Stimulated activated CD4-positive, alpha-beta T cell treated with anti-CD3 and anti-CD28 coated beads, Interleukin-1b, Interleukin-23, amount 100 ng/mL, for 4 hours (primary cell): ENCODE measurements at regions not wholly inside any gene's neighbourhood (a gene's known extent, or its start where the extent isn't known, plus 50 kb on each side); places are given as distances from the start of the nearest gene placed in this dataset.
"Not testable (repeated sequence)": the region's sequence is repeated elsewhere in the genome, so short reads cannot be mapped to it uniquely, and the experiment has no call there.

Experiments used
- DNase-seq, 2 donors: peaks; one replicate each; pipeline ENCODE4 v3.0.0-alpha.2; 2020; ENCODE audit warnings: low read depth in 2 of 2

DNA sequence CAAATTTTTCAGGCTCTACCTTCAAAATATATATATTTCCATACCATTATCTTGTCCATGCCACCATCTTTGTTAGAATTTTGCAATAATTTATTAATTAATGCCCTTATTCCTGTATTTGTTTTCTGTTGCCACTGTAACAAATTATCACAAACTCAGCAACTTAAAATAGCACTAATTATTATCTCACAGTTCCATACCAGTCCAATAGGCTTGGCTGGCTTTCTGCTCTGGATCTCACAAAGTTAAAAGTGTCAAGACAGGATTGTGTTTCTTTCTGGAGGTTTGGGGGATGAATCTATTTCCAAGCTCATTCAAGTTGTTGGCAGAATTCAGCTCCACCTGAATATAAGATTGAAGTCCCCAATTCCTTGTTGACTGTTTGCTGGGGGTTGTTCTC is 58.6 kb upstream of the SLC38A4 start:
- DNase-seq: no peak

DNA sequence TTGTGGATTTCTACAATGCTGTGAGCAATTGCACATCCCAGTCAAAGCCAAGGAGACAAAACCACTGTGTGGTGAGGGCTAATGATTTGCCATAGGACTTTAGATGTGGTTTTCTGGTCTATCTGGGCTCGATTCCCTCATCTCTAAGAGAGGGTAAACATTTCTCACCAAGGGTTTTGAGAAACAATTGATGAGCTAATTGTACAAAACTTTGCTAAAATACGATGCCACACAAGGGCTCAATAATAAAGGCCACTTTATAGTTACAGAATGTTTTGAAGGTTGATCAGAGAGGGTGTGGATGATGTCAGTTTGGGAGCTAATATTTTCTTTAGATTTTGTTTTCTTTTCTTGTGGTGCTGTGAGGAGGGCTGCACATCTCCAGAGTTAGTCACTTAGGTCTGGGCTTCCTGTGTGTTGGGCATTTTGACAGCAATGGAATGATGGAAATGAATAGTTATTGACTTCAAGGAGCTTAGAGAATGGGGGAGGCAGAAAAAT is 60.8 kb upstream of the SLC38A4 start:
- DNase-seq: no peak

DNA sequence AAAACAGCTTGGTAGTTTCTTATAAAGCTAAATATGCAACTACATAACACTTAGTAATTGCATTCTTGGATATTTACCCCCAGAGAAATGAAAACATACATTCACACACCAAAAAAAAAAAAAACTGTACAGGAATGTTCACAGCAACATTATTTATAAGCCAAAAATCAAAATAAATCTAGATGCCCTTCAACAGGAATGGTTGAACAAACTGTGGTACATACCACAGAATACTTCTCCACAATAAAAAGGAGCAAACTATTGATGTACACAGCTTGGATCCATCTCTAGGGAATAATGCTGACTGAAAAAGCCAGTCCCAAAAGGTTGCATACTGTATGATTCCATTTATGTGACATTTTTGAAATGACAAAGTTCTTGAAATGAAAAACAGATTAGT is 62.1 kb upstream of the SLC38A4 start:
- DNase-seq: no peak

DNA sequence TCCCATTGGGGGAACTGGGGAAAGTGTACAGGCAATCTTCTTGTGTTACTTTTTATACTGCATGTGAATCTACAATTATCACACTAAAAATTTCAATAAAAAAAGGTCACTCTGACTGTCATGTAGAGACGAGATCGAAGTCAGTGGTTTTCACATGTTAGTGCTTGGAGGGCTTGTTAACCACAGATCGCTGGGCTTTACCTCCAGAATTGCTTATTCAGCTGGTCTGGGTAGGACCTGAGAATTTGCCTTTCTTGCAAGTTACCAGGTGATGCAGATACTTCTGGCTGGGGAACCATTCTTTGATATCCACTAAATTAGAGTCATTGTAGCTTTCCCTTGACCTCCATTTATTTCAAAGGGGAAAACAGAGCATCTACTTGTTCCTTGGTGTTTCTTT is 62.8 kb upstream of the SLC38A4 start:
- no peak for DNase-seq

DNA sequence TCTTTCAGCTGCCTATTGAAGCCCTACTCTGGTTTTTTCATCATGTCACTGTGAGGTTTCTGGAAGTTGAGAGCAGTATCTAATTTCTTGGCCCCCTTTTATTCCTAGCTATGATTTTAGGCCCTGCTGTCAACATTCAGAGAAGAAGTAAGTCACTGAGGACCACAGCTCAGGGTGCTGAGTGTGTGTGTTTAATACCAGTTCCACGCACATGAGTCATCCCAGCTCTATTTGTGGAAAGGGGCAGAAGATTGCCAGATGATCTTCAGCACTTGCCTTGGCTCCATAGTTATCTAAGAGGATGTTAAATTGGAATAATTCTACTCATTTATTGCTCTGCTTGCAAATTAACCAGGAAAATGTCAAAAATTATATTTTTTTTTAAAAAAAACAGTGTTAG is 65.5 kb upstream of the SLC38A4 start:
- no peak for DNase-seq

DNA sequence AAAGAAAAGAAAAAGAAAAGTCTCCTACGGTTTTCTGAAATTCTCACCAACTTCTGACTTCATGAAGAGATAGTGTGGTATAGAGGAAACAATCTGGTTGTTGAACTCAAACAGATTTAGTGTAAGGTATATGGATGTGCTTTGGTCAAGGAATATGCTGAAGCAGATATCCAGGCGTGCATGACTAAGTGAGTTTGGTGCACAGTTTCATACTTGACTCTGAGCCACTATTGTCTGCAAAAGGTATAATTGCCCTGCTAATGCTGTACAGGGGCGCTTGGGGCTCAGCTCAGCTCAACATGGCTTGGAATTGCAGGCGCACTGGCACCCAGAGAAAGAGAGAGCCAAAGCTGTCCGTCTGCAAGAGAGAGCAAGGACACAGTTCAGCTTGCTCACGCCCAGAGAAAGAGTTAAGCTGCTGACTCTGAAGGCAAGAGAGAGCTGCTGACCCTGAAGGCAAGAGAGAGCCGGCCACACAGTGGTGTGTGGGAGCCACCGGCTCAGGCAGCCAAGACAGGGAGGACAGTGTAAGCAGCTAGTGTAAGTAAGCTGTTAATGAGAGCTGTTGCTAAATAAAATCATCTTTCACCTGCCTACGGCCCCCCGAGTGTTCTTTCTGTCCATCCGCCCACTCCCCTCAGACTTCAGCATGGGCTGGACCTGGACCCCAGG is 66.4 kb upstream of the SLC38A4 start:
- no peak for DNase-seq

DNA sequence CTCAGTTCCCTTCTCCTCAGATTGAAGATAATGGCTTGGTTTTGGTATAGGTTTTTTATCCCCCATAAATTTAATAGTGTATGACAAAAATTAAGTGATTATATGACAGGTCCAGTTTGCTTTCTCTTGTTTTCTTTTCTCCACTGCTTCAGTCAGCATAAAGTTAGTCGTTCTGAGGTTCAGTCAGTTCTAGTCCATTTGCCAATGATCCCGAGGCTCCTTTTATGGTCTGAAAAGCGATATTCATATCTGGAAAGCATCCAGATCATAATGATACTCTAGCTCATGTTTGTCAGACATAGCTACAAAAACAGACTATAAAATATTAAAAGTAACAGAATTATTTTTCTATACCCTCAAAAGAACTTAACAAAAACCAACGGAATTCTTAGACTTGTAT is 67.1 kb upstream of the SLC38A4 start:
- no peak for DNase-seq

DNA sequence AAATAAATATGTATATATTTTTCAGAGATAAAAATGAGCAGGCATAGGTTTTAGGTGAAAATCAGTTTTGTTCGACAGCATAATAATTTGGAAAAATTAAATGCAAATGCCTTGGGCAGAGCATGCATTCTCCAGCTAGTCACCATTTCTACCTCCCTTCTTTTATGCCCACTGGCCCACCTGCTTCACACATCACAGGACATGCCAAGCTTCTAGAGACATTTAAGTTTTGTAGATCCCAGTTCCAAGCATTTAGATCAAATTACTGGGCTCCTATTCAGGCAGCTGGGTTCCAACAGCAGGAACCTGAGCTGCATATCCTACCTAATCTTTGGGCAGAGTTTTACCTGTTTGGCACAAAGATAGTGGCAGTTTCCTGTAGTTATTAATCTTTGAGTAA is 67.6 kb upstream of the SLC38A4 start:
- no peak for DNase-seq

DNA sequence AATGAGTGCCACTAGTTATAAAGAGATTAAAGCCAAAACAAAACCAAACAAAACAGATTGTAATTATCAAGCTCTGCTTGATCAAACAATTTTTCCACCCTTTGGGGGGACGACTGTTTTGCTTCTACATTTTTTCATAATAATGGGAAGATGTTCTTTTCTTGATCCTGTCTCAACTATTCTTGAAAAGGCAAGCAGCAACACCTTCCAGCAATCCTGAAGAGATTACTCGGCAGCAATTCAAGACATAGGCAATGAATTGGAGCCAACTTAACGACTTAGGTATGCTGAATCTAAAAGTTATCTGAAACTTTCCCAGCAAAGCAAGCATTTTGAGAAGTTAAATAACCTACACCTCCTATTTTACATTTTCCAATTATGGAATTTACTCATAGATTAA is 69.9 kb upstream of the SLC38A4 start:
- DNase-seq: no peak

DNA sequence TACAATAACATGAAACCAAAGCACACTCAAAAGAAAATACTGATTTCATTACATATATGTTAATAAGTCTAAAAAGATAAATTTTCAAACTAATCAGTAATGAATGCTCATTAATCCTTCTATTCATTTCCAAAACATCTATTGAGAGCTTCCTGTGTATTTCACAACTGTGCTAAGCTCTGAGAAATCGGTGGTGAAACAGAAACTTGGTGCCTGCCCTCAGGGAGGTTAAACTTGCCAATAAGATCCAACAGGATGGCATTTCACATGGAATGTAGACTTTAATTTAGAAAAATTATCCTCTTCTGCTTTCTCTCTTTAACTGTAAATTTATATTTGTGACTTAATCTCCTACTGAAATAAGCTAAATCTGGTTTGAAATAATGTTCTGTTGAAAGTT is 70.9 kb upstream of the SLC38A4 start:
- no peak for DNase-seq

DNA sequence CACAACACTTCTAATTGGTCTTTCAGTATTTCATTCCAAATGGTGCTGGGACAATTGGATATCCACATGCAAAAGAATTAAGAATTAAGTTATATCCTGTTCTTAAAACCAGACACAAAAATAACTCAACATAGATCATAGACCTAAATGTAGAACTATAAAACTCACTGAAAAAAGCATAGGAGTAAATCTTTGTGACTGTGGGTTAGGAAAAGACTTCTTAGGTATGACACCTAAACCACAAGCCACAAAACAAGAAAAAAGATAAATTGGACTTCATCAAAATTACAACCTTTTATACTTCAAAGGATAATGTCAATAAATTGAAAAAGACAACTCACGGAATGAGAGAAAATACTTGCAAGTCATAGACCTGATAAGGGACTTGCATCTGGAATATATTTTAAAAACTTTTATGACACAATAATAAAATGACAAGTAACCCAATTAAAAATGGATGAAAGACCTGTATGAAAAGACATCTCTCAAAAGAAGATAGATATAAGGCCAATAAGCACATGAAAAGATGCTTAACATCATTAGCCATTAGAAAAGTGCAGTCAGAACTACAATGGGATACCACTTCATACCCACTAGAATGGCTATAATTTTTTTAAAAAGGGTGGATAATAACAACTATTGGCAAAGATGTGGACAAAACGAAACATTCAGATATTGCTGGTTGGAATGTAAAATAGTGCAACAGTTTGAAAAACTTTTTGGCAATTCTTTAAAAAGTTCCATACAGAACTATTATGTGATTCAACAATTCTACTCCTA is 72.5 kb upstream of the SLC38A4 start:
- DNase-seq: no peak

DNA sequence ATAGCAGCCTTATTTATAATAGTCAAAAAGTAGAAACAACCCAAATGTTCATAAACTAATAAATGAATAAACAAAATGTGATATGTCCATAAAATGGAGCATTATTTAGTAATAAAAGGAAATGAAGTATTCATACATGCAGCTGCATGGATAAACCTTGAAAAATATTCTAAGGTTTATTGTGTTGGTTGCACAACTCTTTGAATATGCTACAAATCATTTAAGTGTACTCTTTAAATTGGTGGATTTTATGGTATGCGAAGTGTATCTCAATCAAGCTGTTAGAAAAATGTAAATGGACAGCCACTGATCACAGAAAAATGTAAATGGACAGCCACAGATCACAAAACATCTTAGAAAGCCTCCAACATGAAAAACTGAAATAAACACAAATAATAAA is 73.2 kb upstream of the SLC38A4 start:
- no peak for DNase-seq

DNA sequence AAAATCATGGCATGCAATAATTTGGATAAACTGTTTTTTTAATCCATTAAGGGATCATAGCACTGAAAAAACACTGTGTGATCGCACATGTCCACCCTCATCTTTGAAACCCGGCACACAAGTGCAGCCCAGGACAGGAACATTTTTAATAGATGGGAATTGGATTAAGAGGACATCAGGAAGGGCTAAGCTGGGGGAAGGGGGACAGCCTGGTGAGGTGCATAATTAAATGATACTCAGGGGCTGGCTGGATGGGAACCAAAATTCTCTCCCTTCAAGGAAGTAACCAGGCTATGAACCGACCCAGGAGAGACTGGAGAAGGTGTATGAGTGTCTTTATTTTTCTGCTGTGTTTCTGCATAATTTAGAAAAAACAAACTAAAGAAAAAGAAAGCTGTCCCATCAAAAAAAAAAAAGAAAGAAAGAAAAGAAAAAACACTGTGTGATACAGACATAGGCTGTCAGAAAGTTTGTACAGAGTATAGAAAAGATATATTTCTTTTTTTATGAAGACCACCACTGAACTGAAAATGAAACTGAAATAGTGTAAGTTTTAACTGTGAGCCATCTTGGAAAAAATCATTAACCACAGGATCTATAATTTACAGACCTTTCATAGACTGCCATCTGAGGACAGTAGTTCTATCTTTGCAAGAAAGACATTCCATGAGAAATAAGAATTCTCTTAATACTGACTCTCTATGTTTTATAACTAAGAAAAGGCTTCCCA is 75.1 kb upstream of the SLC38A4 start:
- no peak for DNase-seq

DNA sequence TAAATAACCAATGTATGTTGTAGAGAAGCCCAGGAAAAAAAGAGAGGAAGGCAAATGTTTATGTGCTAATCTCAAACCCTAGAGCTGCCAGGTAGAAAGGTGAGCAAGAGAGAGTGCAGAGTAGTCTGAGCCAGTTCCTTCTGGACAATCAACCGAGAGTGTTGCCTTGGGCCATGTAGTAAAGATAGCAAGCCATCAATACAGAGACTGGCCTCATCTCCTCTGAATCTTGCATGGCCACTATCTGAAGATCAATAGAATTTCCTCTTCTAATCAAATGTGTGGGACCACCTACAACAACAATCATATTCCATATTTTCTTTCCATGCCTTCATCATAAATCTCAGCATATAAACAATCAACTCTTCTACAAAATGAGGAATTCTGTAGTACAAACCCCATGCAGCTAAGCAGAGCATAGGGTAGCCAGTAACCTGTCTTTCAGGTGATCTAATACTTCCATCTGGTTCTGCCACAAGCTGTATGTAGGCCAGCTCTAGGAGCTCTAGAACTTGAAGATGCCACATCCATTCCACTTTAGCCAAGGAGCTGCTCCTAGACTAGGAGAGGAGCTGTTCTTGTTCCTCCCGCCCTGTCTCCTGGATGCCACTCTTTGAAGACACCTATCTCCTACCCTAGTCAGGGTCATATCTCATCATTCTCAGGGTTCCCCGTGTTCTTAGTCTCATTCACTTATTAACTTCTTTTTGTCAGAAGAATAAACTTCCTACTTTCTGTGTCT is 75.8 kb upstream of the SLC38A4 start:
- DNase-seq: no peak

DNA sequence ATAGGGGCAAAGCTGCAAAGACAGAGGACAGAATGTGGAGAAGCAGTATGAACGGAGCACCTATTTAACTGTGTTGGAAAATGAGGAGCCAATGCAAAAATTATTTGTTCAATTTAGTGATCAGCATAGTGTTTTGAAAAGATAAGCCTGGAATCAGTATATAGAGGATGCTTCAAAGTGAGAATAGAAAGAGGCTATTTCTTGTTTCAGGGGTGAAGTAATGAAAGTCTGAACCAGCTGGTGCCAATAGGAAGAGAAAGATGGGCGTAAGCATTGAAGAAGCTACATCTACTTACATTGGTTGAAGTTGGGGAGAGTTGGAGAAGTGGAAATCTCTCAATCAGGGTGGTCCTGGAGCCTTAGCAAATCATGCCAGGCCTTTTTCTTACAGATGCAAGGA is 77.3 kb upstream of the SLC38A4 start:
- no peak for DNase-seq

DNA sequence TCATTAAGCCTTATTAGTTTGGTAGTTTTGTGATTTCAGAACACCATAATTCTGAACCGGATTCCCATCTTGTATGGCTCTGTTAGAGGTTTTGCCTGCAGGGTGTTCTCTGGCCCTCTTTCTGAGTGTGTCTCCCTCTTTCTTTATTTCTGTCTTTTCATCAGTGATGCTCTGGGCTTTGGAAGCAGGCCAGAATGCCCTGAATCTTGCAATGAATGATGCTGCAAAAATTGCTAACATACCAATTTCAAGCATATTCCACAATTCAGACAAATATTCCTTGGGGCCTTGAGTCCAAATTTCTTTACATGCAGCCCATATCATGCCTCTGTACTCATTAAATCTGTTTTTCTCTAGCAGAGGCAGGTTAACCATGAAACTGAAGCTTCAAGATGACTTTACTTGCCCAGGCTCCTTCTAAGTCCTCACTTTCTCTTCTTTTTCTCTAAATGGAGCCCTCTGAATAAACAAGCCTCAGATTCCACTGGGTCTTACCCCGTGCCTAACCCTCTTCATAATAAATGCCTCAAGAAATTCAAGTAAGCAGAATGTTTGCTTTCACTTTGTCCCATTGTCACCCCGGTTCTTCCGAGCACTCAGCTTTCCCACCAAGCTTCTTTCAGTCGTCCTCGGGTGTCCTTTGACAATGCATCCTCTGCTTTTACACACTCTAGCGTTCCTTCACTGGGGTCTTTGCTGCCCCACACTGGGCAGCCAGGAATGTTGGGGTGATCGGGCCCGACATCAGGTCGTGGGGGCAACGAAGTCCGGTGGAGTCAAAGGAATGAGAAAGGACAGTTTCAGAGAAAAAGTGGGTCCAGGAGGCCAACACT is 78.8 kb upstream of the SLC38A4 start:
- DNase-seq: no peak

DNA sequence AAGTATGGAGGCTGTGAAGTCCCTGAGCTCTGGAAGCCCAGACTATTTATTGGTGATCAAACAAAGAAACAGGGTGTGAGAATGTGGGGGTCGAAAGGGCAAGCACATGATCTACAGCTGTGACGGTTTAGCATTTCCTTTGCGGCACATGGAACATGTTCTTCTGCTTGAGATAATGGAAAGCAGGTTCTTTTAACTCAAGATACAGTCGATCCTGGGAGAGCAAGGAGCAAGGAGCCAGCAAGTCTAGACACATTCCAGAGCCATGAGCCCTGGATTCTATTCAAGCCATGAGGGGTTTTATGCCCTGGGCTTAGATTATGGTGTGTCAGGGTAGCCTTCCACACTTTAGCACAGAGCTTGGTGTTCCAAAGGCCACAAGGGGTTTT is 79.4 kb upstream of the SLC38A4 start:
- not testable (repeated sequence) for DNase-seq

DNA sequence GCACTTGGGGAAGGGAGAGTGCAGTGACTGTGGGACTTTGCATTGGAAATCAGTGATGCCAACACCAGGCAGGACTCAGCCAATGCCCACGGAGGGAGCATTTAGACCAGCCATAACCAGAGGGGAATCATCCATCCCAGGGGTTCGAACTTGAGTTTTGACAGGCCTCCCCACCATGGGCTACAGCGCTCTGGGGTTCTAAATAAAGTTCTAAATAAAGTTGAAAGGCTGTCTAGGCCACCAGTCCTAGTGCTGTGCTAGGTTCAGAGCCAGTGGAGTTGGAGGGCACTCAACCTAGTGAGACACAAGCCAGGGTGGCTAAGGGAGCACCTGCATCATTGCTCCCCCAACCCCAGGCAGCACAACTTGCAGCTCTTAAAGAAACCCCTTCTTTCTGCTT is 82.0 kb upstream of the SLC38A4 start:
- no peak for DNase-seq

DNA sequence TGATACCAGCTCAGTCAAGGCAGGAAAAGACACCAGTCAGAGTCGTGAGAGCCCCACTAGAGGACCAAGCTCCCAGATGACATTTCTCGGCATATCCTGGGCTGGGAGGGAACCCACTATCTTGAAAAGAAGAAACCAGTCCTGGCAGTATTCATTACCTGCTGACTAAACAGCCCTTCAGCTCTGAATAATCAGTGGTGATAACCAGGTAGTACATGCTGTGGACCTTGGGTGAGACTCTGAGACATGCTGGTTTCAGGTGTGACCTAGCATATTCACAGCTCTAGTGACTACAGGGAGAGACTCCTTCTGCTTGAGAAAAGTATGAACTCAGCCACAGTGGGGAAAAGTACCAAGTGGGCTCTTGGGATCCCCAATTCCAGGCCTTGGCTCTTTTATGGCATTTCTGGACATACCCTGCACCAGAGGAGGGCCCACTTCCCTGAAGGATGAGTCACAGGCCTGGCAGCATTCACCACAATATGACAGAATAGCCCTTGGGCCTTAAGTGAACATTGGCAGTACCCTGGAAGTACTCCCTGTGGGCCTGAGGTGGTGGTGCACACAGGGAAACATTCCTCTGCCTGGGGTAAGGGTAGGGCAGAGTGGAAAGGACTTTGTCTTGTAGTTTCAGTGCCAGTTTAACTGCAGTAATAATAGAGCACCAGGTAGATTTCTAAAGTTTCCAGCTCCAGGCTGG is 82.6 kb upstream of the SLC38A4 start:
- no peak for DNase-seq

DNA sequence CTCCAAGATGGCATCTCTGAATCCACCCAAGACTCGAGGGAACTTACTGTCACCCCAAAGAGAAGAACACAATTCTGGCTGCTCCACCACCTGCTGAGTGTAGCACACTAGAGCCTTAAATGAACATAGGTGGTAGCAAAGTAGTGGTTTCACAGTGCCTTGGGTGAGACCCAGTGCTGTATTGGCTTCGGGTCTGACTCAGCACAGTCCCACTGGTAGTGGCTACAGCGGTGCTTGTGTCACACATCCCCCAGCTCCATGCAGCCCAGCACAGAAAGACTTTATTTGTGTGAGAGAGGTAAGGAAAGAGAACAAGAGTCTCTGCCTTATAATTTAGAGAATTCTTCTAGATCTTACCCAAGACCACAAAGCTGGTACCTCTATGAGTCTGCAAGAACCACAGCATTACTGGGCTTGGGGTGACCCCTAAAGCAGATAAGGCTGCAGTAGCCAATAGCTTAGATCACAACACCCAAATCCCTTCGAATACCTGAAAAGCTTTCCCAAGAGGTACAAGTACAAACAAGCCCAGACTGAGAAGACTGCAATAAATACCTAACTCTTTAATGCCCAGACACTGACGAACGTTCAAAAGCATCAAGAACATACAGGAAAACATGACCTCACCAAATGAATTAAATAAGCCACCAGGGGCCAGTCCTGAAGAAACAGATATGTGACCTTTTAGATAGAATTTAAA is 83.3 kb upstream of the SLC38A4 start:
- DNase-seq: no peak
